K562 (cell line): ENCODE measurements at regions not wholly inside any gene's neighbourhood (a gene's known extent, or its start where the extent isn't known, plus 50 kb on each side); places are given as distances from the start of the nearest gene placed in this dataset.

Experiments used
- ATAC-seq: fragments of 200-7000 bp; cut with Tn5 transposase; 3 replicates; pipeline ENCODE4 v1.9.1; 2020; ENCODE audit warnings: moderate library complexity
- BruUV-seq: library from RNA; stranded (reverse); fragments of 400-500 nt; replicated peaks from 2 replicates; lab custom pipeline; 2021; lab: Mats Ljungman, UMichigan
- CTCF ChIA-PET: fragments of 300-600 bp; formaldehyde crosslinking; extraction: SDS; loops from one replicate; lab custom pipeline; 2021; ENCODE audit warnings: low intra/inter-chr PET ratio; lab: Yijun Ruan, JAX
- POLR2A ChIA-PET: fragments of 300-600, 350-650 bp; sonication (Branson Sonifier 250); formaldehyde crosslinking; extraction: SDS; loops from one replicate; lab custom pipeline; 2021; ENCODE audit warnings: antibody characterized with exemption, inconsistent platforms; lab: Yijun Ruan, JAX
- DNase-seq, 4 experiments: peaks; one replicate each; pipeline versions ENCODE4 v3.0.0 to v3.0.0-alpha.2; 2011 to 2018; ENCODE audit warnings: low spot score in 3 of 4, mixed read lengths in 3 of 4; ENCODE audit errors: extremely low read depth in 1 of 4
- FAIRE-seq: peaks from 2 replicates; lab custom pipeline; 2011; peaks lifted over from hg19 to GRCh38; lab: Jason Lieb, UNC
- H2AFZ ChIP-seq: 2 replicates; pipeline ENCODE4 v1.6.0; 2011; ENCODE audit warnings: low read depth, low read length, control low read depth, inconsistent platforms
- H3K27ac ChIP-seq: fragments of 200-600 bp; 3 replicates; pipeline ENCODE4 v1.8.0; 2011; ENCODE audit warnings: low read depth, mild to moderate bottlenecking, control low read depth, inconsistent platforms, low read length, moderate library complexity, mixed read lengths; ENCODE audit errors: extremely low read depth
- H3K27me3 ChIP-seq, 2 experiments: fragments of 300-600 bp in 1 of 2; 2 replicates in 1 of 2; 3 replicates in 1 of 2; pipeline versions ENCODE4 v1.6.0 to v1.8.0; 2011; ENCODE audit warnings: inconsistent platforms in 2 of 2, low read length in 2 of 2, mild to moderate bottlenecking in 1 of 2, mixed read lengths in 1 of 2, moderate library complexity in 1 of 2; ENCODE audit not compliant: control insufficient read depth in 2 of 2, insufficient read depth in 2 of 2
- H3K36me3 ChIP-seq: fragments of 300-600 bp; 3 replicates; pipeline ENCODE4 v1.8.0; 2011; ENCODE audit warnings: mild to moderate bottlenecking, low read length, inconsistent platforms; ENCODE audit not compliant: control insufficient read depth, insufficient read depth
- H3K4me1 ChIP-seq, 2 experiments: fragments of 200-600 bp in 1 of 2; replicated peaks in 1 of 2; 2 replicates in 1 of 2; 3 replicates in 1 of 2; pipeline versions ENCODE4 v1.5.1 to v1.8.0; 2011; ENCODE audit warnings: inconsistent platforms in 2 of 2, low read length in 2 of 2, mild to moderate bottlenecking in 1 of 2, mixed read lengths in 1 of 2, moderate library complexity in 1 of 2; ENCODE audit not compliant: control insufficient read depth in 2 of 2, insufficient read depth in 2 of 2
- H3K4me2 ChIP-seq: 2 replicates; pipeline ENCODE4 v1.6.1; 2011; ENCODE audit warnings: low read length, control low read depth, inconsistent platforms, mixed read lengths; ENCODE audit not compliant: insufficient read depth
- H3K4me3 ChIP-seq: fragments of 200-600 bp; sonication (generic), shearing (Covaris generic); 2 replicates; pipeline ENCODE4 v1.5.1; 2016; ENCODE audit warnings: control low read depth, inconsistent platforms
- H3K79me2 ChIP-seq: fragments of 200-600 bp; 3 replicates; pipeline ENCODE4 v1.8.0; 2011; ENCODE audit warnings: low read length, inconsistent platforms; ENCODE audit not compliant: control insufficient read depth, insufficient read depth
- H3K9ac ChIP-seq, 2 experiments: 2 replicates each; pipeline versions ENCODE4 v1.6.0 to v1.6.1; 2011; ENCODE audit warnings: low read depth in 2 of 2, low read length in 2 of 2, control low read depth in 1 of 2, inconsistent platforms in 1 of 2, mild to moderate bottlenecking in 1 of 2, mixed read lengths in 1 of 2; ENCODE audit not compliant: insufficient read depth in 1 of 2
- H3K9me1 ChIP-seq: one replicate; pipeline ENCODE4 v1.6.0; 2011; ENCODE audit warnings: inconsistent platforms, mild to moderate bottlenecking, low read length, moderate library complexity; ENCODE audit not compliant: control insufficient read depth, insufficient read depth
- H3K9me3 ChIP-seq: replicated peaks from 2 replicates; pipeline ENCODE4 v1.5.1; 2011; ENCODE audit warnings: low read depth, low read length, inconsistent platforms; ENCODE audit not compliant: control insufficient read depth, insufficient read depth
- H4K20me1 ChIP-seq: replicated peaks from 2 replicates; pipeline ENCODE4 v1.6.1; 2011; ENCODE audit warnings: low read length, inconsistent platforms, mixed read lengths; ENCODE audit not compliant: control insufficient read depth, insufficient read depth
- CBX2 ChIP-seq: fragments of 200-600 bp; sonication (generic); IDR thresholded peaks from one replicate; pipeline ENCODE4 v1.6.1; 2012; ENCODE audit warnings: mild to moderate bottlenecking, low read length, inconsistent platforms; ENCODE audit not compliant: insufficient read depth, poor library complexity, severe bottlenecking
- COPS2 ChIP-seq: fragments of 450-650 bp; conservative IDR thresholded peaks from 2 replicates; pipeline ENCODE4 v1.6.1; 2016; ENCODE audit warnings: mild to moderate bottlenecking, moderate library complexity
- DIDO1 ChIP-seq: fragments of 450-650 bp; IDR thresholded peaks from 2 replicates; pipeline ENCODE4 v1.6.1; 2016; ENCODE audit warnings: low read depth, missing biosample characterization, missing genetic modification characterization
- ERF ChIP-seq: fragments of 450-650 bp; formaldehyde crosslinking; IDR thresholded peaks from 2 replicates; pipeline ENCODE4 v1.4.0; 2020; ENCODE audit warnings: mild to moderate bottlenecking, mixed read lengths
- ESRRA ChIP-seq: fragments of 450-650 bp; IDR thresholded peaks from 2 replicates; pipeline ENCODE4 v1.6.1; 2014; ENCODE audit warnings: low read depth, mild to moderate bottlenecking, moderate library complexity, borderline replicate concordance
- FOXJ3 ChIP-seq: sonication (generic); formaldehyde crosslinking; IDR thresholded peaks from 2 replicates; pipeline ENCODE4 v1.4.0; 2020; ENCODE audit warnings: mild to moderate bottlenecking, missing genetic modification reagents
- JUNB ChIP-seq: fragments of 450-650 bp; formaldehyde crosslinking; conservative IDR thresholded peaks from 2 replicates; pipeline ENCODE4 v1.4.0; 2020; ENCODE audit warnings: mild to moderate bottlenecking
- MCM7 ChIP-seq, 2 experiments: fragments of 450-650 bp; IDR thresholded peaks; 2 replicates each; pipeline ENCODE4 v1.6.1; 2016 to 2018
- NFIX ChIP-seq: fragments of 250-450 bp; sonication (Bioruptor Pico); IDR thresholded peaks from 2 replicates; pipeline ENCODE4 v1.4.0; 2020; ENCODE audit warnings: low read depth, mild to moderate bottlenecking, moderate library complexity
- RBFOX2 ChIP-seq: fragments of 200-400 bp; formaldehyde crosslinking; IDR thresholded peaks from 2 replicates; pipeline ENCODE4 v1.6.1; 2017; ENCODE audit warnings: low read depth, mild to moderate bottlenecking, low read length, moderate library complexity
- SMARCA5 ChIP-seq: fragments of 450-650 bp; IDR thresholded peaks from 2 replicates; pipeline ENCODE4 v1.6.1; 2016
- TCFL5 ChIP-seq: fragments of 250-450 bp; sonication (Bioruptor Pico); conservative IDR thresholded peaks from 2 replicates; pipeline ENCODE4 v1.6.1; 2021; ENCODE audit warnings: mild to moderate bottlenecking, moderate library complexity, matching md5 sums
- WHSC1 ChIP-seq: IDR thresholded peaks from one replicate; pipeline ENCODE4 v1.6.1; 2012; ENCODE audit warnings: low read length, control low read depth, inconsistent platforms
- ZKSCAN3 ChIP-seq: fragments of 250-450 bp; sonication (Bioruptor Pico); IDR thresholded peaks from 2 replicates; pipeline ENCODE4 v1.4.0; 2020
- ZNF766 ChIP-seq: fragments of 200-800 bp; sonication (Bioruptor generic); conservative IDR thresholded peaks from 2 replicates; pipeline ENCODE4 v1.6.1; 2016; ENCODE audit warnings: missing genetic modification characterization, missing compliant biosample characterization
- WGBS: fragments of 100-300 bp; shearing (Covaris generic); methylation state at CpG from one replicate; pipeline ENCODE4 v1.1.6; 2016; ENCODE audit warnings: low coverage, mixed read lengths; ENCODE audit not compliant: insufficient coverage; ENCODE audit errors: missing lambda C conversion rate; 5-methylcytosine and 5-hydroxymethylcytosine counted together
- in situ Hi-C: fragments of 300-500 bp; cut with MboI; formaldehyde crosslinking; loops from 4 replicates; pipeline ENCODE4 v1.15.0; 2018; ENCODE audit warnings: inconsistent platforms, mixed read lengths
- intact Hi-C: fragments of 100-400 bp; cut with micrococcal nuclease; formaldehyde crosslinking; loops from 2 replicates; pipeline ENCODE4 v1.14.2; 2022
- TF ChIP-seq, protein P1 (sequence below): fragments of 250-450 bp; sonication (Bioruptor Pico); IDR thresholded peaks from 2 replicates; pipeline ENCODE4 v1.4.0; 2020
- TF ChIP-seq, protein P2 (sequence below): sonication (generic); formaldehyde crosslinking; IDR thresholded peaks from 2 replicates; pipeline ENCODE4 v1.5.0; 2020; ENCODE audit warnings: missing genetic modification reagents
- TF ChIP-seq, protein P3 (sequence below): fragments of 250-450 bp; sonication (Bioruptor Pico); IDR thresholded peaks from 2 replicates; pipeline ENCODE4 v1.8.0; 2022; ENCODE audit warnings: moderate library complexity, mild to moderate bottlenecking, inconsistent platforms
- TF ChIP-seq, protein P4 (sequence below): fragments of 450-650 bp; IDR thresholded peaks from 2 replicates; pipeline ENCODE4 v1.7.0; 2016; ENCODE audit warnings: borderline replicate concordance

DNA sequence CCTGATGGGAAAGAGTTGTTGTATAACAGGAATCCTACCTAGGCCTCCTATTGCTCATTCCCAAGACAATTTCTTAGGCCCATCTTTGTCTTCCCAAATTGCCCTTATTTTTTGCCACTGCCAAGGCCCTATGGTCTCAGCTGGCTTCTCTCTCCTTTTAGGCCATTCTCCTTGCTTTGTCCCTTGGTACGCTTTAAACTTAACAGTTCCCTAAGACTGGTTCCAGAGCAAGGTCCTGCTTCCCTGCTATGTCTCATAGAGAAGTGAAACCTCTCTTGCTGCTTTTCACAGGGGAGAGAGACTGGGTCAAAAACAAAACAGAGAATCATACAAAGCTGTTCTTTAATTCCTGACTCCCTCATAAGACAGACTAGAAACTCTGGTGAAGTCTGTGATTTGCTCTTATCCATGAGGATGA, 77.1 kb downstream of the XCL2 start:
- Histone ChIP-seq H3K27ac (no peak overlapping the region), H2AFZ (peak overlapping the region; percentile 58), H4K20me1 (no peaks in the 10 kb centered on the region), H3K4me2 (no peak overlapping the region), H3K9me3 (no peaks in the 10 kb centered on the region), H3K9ac (no peak overlapping the region; a peak in 1 of 4 replicates), H3K27me3 (no peaks in the 10 kb centered on the region), H3K79me2 (no peaks in the 10 kb centered on the region), H3K4me1 (peaks cover 2 to 49% of the 10 kb centered on the region in 2 experiments; a peak in 4 of 5 replicates), H3K4me3 (no peak overlapping the region), H3K9me1 (no peaks in the 10 kb centered on the region), H3K36me3 (no peaks in the 10 kb centered on the region)
- POLR2A ChIA-PET = interaction anchor here (0.6 to 0.7 kb wide), 2 partner anchors 17 to 92 kb away, joined by 3 read pairs; no protein-coding TSS in a partner anchor
- FAIRE-seq (no peak), DNase-seq (no peak), ATAC-seq (no peak)
- TF ChIP-seq RBFOX2 (no peak), ESRRA (no peak), TCFL5 (no peak), JUNB (CRISPR knock-in tag) (no peak), MCM7 (IDR thresholded peaks at IDR 0.05) (no peak), ERF (no peak), DIDO1 (tag) (no peak), FOXJ3 (no peak), ZKSCAN3 (CRISPR knock-in tag) (no peak), ZNF766 (CRISPR knock-in tag) (no peak), NFIX (CRISPR knock-in tag) (no peak), CBX2 (no peak), WHSC1 (no peak), COPS2 (no peak), SMARCA5 (no peak)
- TF ChIP-seq, protein P1, sequence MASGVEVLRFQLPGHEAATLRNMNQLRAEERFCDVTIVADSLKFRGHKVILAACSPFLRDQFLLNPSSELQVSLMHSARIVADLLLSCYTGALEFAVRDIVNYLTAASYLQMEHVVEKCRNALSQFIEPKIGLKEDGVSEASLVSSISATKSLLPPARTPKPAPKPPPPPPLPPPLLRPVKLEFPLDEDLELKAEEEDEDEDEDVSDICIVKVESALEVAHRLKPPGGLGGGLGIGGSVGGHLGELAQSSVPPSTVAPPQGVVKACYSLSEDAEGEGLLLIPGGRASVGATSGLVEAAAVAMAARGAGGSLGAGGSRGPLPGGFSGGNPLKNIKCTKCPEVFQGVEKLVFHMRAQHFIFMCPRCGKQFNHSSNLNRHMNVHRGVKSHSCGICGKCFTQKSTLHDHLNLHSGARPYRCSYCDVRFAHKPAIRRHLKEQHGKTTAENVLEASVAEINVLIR (CRISPR knock-in tag) = no peak
- TF ChIP-seq, protein P2, sequence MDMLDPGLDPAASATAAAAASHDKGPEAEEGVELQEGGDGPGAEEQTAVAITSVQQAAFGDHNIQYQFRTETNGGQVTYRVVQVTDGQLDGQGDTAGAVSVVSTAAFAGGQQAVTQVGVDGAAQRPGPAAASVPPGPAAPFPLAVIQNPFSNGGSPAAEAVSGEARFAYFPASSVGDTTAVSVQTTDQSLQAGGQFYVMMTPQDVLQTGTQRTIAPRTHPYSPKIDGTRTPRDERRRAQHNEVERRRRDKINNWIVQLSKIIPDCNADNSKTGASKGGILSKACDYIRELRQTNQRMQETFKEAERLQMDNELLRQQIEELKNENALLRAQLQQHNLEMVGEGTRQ = no peak
- TF ChIP-seq, protein P3, sequence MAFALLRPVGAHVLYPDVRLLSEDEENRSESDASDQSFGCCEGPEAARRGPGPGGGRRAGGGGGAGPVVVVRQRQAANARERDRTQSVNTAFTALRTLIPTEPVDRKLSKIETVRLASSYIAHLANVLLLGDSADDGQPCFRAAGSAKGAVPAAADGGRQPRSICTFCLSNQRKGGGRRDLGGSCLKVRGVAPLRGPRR (CRISPR knock-in tag) = no peak
- TF ChIP-seq, protein P4, sequence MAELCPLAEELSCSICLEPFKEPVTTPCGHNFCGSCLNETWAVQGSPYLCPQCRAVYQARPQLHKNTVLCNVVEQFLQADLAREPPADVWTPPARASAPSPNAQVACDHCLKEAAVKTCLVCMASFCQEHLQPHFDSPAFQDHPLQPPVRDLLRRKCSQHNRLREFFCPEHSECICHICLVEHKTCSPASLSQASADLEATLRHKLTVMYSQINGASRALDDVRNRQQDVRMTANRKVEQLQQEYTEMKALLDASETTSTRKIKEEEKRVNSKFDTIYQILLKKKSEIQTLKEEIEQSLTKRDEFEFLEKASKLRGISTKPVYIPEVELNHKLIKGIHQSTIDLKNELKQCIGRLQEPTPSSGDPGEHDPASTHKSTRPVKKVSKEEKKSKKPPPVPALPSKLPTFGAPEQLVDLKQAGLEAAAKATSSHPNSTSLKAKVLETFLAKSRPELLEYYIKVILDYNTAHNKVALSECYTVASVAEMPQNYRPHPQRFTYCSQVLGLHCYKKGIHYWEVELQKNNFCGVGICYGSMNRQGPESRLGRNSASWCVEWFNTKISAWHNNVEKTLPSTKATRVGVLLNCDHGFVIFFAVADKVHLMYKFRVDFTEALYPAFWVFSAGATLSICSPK = no peak
- 50% methylated on average over 1 of the region's 1 CpG for WGBS
- in situ Hi-C loops = no loop called here
- CTCF ChIA-PET = no interaction called here
- no TSS peak for BruUV-seq
- intact Hi-C loops = loop anchor here (2.0 kb wide), 1 partner anchor 22 kb away; no protein-coding TSS in a partner anchor
